Panc1 (cell line): ENCODE measurements at regions not wholly inside any gene's neighbourhood (a gene's known extent, or its start where the extent isn't known, plus 50 kb on each side); places are given as distances from the start of the nearest gene placed in this dataset.

Source experiments
- ATAC-seq: fragments of 200-7000 bp; cut with Tn5 transposase; 2 replicates; pipeline ENCODE4 v1.9.1; 2020; ENCODE audit warnings: mild to moderate bottlenecking, moderate library complexity
- BruUV-seq: library from RNA; stranded (reverse); fragments of 400-500 nt; replicated peaks from 2 replicates; lab custom pipeline; 2021; lab: Mats Ljungman, UMichigan
- CTCF ChIA-PET: fragments of 300-600 bp; sonication (Branson Sonifier 250); formaldehyde crosslinking; loops from one replicate; lab custom pipeline; 2022; ENCODE audit warnings: antibody characterized with exemption; lab: Charles Lee
- POLR2A ChIA-PET: fragments of 300-600 bp; sonication (Branson Sonifier 250); formaldehyde crosslinking; loops from one replicate; lab custom pipeline; 2022; ENCODE audit warnings: antibody characterized with exemption; lab: Charles Lee
- DNase-seq: peaks from one replicate; pipeline ENCODE4 v3.0.0-alpha.2; 2010; ENCODE audit warnings: low read depth, low spot score
- H3K27ac ChIP-seq: 2 replicates; pipeline ENCODE4 v1.5.1; 2011; ENCODE audit warnings: mild to moderate bottlenecking, low read length, inconsistent platforms
- H3K27me3 ChIP-seq: fragments of 200-500 bp; sonication (Bioruptor generic); 2 replicates; pipeline ENCODE4 v1.6.0; 2014; ENCODE audit warnings: low read length, inconsistent platforms; ENCODE audit not compliant: control insufficient read depth, insufficient read depth
- H3K36me3 ChIP-seq: fragments of 200-500 bp; sonication (Bioruptor generic); 2 replicates; pipeline ENCODE4 v1.5.1; 2014; ENCODE audit warnings: inconsistent platforms, mild to moderate bottlenecking, low read length, moderate library complexity; ENCODE audit not compliant: control insufficient read depth, insufficient read depth
- H3K4me1 ChIP-seq: 2 replicates; pipeline ENCODE4 v1.5.1; 2011; ENCODE audit warnings: inconsistent platforms, mild to moderate bottlenecking, low read length, moderate library complexity; ENCODE audit not compliant: control insufficient read depth, insufficient read depth
- H3K4me3 ChIP-seq, 2 experiments: 2 replicates each; pipeline ENCODE4 v1.5.1; 2011 to 2012; ENCODE audit warnings: low read depth in 2 of 2, low read length in 2 of 2, mild to moderate bottlenecking in 2 of 2, inconsistent platforms in 1 of 2, moderate library complexity in 1 of 2
- H3K9me3 ChIP-seq: fragments of 200-500 bp; sonication (Bioruptor generic); 2 replicates; pipeline ENCODE4 v1.5.1; 2014; ENCODE audit warnings: low read depth, mild to moderate bottlenecking, inconsistent platforms, low read length, moderate library complexity; ENCODE audit not compliant: control insufficient read depth, insufficient read depth
- POLR2AphosphoS5 ChIP-seq: IDR thresholded peaks from 2 replicates; pipeline ENCODE4 v1.6.1; 2012; ENCODE audit warnings: mild to moderate bottlenecking, low read depth, low read length, moderate library complexity
- REST ChIP-seq, 2 experiments: IDR thresholded peaks; 2 replicates each; pipeline ENCODE4 v1.6.1; 2011 to 2012; ENCODE audit warnings: low read depth in 2 of 2, control low read depth in 1 of 2, low read length in 1 of 2, mild to moderate bottlenecking in 1 of 2, moderate library complexity in 1 of 2; ENCODE audit not compliant: insufficient read depth in 1 of 2
- SIN3A ChIP-seq: IDR thresholded peaks from 2 replicates; pipeline ENCODE4 v1.6.1; 2012; ENCODE audit warnings: low read depth, mild to moderate bottlenecking, low read length, moderate library complexity, borderline replicate concordance; ENCODE audit not compliant: insufficient read depth
- TCF7L2 ChIP-seq: IDR thresholded peaks from 2 replicates; pipeline ENCODE4 v1.6.1; 2011; ENCODE audit warnings: mild to moderate bottlenecking, low read depth, low read length, inconsistent platforms
- in situ Hi-C: cut with HindIII; loops from 2 replicates; pipeline ENCODE4 v1.10.0; 2016; ENCODE audit warnings: low sequenced_read_pairs, low pct_unique_long_range_greater_than_20kb
- intact Hi-C: fragments of 100-400 bp; cut with micrococcal nuclease; formaldehyde crosslinking; loops from one replicate; pipeline ENCODE4 v1.10.0; 2022; ENCODE audit not compliant: unreplicated experiment
- TF ChIP-seq, protein P1 (sequence below): fragments of 450-650 bp; IDR thresholded peaks from 2 replicates; pipeline ENCODE4 v1.5.1; 2017; ENCODE audit warnings: mild to moderate bottlenecking

- DNase-seq = no peak
- POLR2A ChIA-PET = no interaction called here
- no peak for ATAC-seq
- H3K27me3 ChIP-seq = no peaks in the 10 kb centered on the region
- no peaks in the 10 kb centered on the region for H3K4me1 ChIP-seq
- CTCF ChIA-PET = no interaction called here
- H3K4me3 ChIP-seq = no peak overlapping the region
- no peaks in the 10 kb centered on the region for H3K36me3 ChIP-seq
- H3K27ac ChIP-seq = no peak overlapping the region
- intact Hi-C loops (no loop called here), in situ Hi-C loops (no loop called here)
- TF ChIP-seq, protein P1, sequence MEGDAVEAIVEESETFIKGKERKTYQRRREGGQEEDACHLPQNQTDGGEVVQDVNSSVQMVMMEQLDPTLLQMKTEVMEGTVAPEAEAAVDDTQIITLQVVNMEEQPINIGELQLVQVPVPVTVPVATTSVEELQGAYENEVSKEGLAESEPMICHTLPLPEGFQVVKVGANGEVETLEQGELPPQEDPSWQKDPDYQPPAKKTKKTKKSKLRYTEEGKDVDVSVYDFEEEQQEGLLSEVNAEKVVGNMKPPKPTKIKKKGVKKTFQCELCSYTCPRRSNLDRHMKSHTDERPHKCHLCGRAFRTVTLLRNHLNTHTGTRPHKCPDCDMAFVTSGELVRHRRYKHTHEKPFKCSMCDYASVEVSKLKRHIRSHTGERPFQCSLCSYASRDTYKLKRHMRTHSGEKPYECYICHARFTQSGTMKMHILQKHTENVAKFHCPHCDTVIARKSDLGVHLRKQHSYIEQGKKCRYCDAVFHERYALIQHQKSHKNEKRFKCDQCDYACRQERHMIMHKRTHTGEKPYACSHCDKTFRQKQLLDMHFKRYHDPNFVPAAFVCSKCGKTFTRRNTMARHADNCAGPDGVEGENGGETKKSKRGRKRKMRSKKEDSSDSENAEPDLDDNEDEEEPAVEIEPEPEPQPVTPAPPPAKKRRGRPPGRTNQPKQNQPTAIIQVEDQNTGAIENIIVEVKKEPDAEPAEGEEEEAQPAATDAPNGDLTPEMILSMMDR = no peak
- no peak for TF ChIP-seq SIN3A
- no peak for TF ChIP-seq POLR2AphosphoS5
- no peak for TF ChIP-seq REST (IDR thresholded peaks at IDR 0.05; ENCODE audit: insufficient read depth in 1 of 2, low read depth in 2 of 2, low read length in 1 of 2)
- TF ChIP-seq TCF7L2 = no peak
- BruUV-seq = no TSS peak
- H3K9me3 ChIP-seq = no peaks in the 10 kb centered on the region
Measured at GRCh38 chr3:3627114-3627513, 172.1 kb upstream of the LRRN1 start.

DNA sequence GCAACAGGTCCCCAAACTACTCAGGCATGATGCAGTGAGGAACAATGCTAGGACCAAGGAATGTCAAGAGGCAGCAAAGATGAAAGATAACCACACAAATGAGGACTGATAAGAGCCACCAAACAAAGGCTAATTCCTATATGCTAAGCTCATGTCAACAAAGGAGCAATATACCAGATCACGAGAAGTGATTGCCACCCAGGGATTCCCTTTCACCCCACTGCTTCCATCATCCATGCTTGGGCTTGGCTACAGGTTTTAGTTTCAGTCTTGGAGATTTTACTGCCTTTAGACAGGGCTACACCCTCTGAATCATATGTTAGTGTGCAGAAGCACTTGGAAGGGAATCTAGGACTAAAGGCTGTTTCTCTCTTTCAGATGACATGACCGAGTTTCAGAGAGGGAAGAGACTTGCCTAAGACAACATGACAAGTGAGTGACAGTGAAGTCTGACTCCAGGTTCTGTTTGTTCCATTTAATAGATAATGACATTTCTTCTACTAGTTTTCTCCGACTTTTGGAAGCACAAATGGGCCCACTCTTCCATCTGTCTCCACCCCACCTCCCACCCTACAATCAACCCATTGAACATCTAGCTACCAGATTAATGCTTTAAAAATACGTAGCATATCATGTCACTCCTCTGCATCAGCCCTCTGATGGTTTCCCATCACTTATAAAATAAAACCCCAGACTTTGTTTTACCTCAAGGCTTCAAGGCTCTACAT lies 173.5 kb upstream of the LRRN1 start:
- DNase-seq (no peak), ATAC-seq (no peak)
- Histone ChIP-seq H3K27me3 (no peaks in the 10 kb centered on the region), H3K4me3 (no peak overlapping the region), H3K9me3 (no peaks in the 10 kb centered on the region), H3K27ac (no peak overlapping the region), H3K36me3 (no peaks in the 10 kb centered on the region), H3K4me1 (no peaks in the 10 kb centered on the region)
- CTCF ChIA-PET = no interaction called here
- no TSS peak for BruUV-seq
- TF ChIP-seq, protein P1 = no peak
- TF ChIP-seq POLR2AphosphoS5 = no peak
- no peak for TF ChIP-seq SIN3A
- TF ChIP-seq TCF7L2 = no peak
- no peak for TF ChIP-seq REST (IDR thresholded peaks at IDR 0.05; ENCODE audit: insufficient read depth in 1 of 2, low read depth in 2 of 2, low read length in 1 of 2)
- POLR2A ChIA-PET = no interaction called here
- intact Hi-C loops (no loop called here), in situ Hi-C loops (no loop called here)
